NCI-H82 treated with DMSO at 0.1 percent for 48 hours (cell line): ENCODE measurements at regions not wholly inside any gene's neighbourhood (a gene's known extent, or its start where the extent isn't known, plus 50 kb on each side); places are given as distances from the start of the nearest gene placed in this dataset.

Experiments
- DNase-seq: peaks from one replicate; lab custom pipeline; 2025; ENCODE audit not compliant: unreplicated experiment; lab: John Stamatoyannopoulos, UW

DNA sequence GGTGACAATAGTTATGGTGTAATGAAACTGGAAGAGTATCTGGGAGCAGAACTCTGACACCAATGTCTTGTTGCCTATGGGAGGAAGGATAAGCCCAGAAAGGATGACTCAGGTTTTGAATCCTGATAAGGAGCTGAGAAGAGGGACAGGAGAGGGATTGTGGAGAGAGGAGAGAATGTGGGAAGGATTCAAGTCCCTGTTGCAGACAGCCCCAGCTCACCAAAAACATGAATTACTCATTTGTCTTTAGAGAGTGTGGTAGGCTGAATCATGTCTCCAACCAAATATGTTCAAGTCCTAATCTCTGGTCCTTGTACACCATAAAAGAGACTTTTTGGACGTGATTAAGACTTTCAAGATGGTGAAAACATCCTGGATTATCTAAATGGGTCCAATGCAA is 206.9 kb upstream of the PHYHIPL start:
- no peak for DNase-seq

DNA sequence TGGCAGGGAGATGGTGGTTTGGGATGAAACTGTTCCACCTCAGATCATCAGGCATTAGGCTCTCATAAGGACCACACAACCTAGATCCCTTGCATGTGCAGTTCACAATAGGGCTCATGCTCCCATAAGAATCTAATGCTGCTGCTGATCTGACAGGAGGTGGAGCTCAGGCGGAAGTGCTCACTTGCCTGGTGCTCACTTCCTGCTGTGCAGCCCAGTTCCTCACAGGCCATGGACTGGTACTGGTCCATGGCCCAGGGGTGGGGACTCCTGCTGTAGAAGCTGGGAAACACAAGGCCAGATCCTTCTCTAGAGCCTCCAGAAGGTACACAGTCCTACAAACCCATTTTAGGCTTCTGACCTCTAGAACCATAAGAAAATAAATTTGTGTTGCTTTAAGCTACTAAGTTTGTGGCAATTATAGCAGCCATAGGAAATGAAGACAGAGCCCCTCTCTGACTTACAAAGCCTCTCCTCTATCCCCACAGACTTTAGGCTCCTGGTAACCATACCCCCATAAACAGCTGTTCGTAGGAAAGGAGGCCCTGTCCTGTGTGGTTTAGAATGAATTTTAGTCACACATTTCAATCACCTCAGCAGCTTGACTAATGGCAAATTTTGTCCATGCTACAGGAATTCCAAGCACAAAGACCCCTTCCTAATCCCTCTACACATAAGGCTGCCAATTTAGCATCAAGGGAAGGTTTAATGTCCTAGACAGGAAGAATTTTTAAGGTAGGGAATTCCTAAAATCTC is 206.1 kb upstream of the PHYHIPL start:
- DNase-seq: no peak

DNA sequence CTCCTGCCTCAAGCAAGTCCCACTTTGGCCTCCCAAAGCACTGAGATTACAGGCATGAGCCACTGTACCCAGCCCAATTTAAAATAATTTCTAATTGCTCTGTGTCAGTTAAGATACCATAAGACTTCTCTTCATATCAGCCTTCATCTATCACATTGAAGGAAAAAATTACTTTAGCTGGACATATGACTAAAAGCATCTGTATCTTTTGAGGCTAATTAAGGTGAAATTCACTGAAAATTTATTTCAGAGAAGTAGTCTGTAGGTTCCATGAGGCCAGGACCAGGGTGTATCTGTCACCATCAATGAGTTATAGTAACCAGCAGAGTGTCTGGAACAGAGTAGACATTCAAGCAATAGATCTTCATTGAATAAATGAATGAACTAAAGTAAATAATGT is 205.2 kb upstream of the PHYHIPL start:
- no peak for DNase-seq

DNA sequence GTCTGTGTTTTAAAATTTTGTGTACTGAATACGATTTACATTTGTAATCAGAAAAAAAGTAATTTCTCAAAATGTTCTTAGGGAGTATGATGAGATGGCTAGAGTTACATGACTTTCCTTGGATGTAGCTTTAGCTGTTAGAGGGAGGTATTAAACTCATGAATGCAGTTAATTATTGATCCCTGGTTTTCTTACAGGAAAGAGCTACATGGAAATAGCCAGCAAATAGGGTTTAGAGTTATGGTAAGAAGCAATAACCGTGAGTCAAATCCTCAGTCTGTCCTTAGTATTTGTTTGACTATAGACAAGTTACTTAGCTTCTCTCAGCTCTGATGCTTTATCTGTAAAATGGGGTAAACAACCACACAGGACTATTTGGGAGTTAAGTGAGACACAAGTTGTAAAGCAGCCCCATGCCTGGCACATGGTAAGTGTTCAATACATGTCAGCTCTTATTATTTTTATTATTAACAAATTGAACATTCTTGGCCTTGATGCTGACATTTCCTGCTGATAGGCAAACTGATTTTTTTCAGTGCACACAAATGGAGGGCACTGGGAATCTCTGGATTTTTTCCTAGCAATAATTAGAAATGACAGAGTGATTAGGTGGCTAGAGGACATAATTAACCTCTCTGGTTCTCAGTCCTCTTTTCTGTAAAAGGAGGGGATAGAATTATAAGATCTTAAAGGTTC is 204.5 kb upstream of the PHYHIPL start:
- no peak for DNase-seq

DNA sequence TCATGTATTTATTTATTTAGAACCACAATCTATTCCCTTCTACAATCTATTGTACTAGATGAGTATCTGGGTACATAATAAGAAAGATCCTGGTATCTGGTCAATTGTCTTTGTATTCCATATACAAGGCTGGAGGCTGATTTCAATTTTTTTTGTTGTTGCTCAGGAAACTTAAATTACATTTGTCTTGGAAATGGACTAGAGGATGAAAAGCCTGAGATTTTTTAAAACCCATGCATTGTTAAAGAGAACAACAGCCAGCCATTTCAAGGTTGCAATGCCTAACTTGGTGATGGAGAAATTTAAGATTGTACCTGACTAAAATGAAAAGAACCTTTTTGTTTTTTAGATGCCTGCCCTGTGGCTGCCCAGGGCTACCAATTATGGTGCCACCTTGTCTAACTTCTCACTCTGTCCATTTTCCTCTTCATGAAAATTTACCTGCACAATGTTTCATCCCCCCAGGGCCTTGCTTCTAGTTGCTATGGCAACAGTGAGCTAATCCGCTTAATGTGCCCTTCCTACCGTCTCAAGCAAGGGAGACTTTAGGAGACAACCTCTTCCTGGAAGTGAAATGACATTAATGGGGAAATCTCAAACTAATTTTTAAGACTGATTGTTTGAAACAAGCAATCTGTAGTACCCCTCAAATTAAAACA is 203.7 kb upstream of the PHYHIPL start:
- DNase-seq: no peak

DNA sequence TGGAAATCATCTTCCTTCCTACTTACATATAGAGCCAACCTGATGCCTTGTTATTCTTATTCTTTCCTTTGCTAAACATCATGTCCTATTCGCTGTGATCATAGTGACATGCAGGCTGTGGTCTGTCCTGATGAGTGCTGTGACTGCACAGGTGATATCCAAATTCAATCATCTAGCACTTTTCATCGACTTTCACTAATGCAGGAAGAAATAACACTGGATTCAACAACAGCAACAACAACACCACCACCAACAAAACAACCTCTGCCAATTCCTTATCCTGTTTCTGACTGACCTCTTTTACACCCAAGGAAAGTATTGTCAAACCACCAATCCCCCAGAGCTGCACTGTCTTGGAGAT is 203.2 kb upstream of the PHYHIPL start:
- no peak for DNase-seq

DNA sequence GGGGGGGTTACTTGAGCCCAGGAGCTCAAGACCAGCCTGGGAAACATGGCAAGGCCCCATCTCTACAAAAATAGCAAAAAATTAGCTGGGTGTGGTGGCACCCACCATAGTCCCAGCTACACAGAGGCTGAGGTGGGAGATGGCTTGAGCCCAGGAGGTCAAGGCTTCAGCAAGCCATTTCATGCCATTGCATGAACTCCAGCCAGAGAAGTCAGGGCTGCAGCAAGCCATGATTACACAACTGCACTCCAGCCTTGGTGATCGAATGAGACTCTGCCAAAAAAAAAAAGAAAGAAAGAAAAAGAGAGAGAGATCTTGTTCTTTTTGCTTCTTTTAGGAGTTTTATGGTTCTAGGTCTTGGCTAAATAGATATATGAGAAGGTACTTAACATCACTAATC is 200.2 kb upstream of the PHYHIPL start:
- no peak for DNase-seq

DNA sequence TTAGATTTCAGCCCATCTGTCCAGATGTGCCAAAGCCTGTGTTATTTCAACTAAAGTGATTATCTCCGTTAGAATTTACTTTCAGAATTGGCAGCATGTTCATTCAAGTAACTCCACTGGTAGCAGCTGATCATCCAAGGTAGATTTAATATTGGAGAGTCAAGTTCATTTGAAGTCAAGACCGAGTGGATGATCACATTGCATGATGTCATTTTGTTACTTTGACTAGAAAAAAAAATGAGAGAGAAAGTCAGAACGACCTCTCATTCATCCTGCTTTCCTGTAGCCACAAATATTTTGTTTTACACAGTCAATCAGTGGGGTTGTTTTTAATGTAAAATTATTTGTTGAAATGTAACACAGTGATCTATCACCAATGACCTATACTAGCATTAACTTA is 196.7 kb upstream of the PHYHIPL start:
- DNase-seq: no peak

DNA sequence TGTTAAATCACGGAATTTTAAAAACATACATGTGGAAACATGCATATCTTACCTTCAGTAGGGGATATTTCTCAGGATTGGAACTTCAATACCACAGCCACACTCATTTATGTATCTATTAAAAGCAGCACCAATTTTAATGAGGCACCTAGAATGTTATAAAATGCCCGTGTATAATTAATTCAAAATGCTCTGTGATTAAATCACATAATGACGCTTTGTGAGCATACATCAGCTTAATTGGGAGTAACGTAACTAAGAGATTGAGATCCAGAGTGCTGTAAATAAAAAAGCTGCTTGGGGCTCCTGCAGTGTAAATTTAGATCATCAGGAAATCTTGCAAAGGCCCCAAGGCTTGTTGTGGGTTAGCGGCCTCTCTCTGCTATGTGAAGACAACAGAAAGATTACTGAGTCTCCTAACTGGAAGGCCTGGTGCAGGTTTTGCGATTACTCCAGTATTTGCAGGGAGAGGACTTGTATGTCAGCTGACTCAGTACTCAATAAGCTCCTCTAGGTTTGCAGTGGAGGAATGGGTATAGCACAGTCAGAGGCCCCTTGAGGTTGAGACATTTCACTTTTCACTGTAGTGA is 195.5 kb upstream of the PHYHIPL start:
- no peak for DNase-seq

DNA sequence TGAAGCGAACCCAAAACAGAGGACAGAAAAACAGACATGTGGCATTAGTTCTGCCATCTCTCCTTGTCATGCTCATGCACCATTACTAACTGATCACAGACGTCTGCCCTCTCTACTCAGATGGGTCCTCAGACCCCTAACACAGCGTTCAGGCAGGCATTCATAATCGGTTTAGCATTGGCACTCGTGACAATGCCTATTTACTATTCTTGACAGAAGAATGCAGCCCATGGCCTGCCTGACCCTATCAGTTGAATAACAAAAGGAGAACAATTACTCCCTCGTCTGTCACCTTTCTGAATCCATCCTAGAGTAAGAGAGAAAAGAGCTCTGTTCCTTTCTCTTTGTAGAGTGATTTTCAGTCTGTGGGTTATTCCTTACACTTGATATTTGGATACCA is 194.6 kb upstream of the PHYHIPL start:
- DNase-seq: no peak

DNA sequence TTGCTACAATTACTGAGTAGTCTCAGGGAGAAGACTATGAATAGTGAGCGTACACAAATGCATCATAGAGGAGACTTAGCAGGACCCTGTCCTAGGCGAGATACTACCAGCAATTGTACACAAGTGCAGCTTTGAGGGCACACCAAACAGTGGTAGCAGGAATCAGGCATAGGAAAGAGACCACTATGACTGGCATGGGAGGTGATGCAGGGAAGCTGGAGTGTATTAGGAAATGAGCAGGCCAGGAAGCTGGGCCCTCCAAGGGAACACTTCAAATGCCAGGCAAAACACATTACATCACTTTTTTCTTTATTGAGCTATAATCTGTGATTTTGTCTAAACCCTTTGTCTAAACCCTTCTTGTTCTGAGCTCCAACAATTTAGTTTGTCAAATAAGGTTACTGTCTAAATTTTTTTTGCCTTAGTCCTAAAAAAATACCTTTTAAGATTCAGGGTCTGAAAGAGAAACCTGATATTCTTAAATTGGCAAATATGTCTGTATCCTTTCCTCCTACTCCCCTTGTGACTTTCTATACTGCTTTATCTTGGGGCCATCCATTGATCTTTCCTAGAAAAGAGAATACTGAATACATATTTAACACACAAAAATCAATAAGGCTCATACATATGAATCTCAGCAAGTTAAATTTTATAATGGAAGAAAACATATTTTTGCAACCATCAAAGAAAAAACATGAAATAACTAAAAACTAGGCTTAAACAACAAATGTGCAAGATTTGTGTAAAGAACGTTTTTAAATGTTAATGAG is 193.8 kb upstream of the PHYHIPL start:
- DNase-seq: no peak

DNA sequence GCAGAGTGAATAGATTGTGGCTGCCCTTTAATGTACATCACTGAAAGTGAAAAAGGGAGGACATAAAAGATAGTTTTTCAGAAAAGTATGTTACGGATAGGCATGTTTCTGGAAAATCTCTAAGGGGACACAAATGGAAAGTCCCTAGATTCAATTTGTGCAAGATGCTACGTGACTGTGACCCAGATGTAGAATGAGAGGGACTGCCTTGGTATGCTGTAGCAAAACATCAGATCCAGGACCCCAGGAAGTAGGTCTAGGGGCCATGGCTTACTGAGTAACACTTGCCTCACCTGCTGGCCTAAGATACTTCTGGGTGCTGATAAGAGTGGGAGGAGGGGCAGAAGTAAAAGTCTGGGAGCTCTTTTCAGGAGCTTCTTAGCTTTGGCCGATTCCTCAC is 191.2 kb upstream of the PHYHIPL start:
- DNase-seq: no peak

DNA sequence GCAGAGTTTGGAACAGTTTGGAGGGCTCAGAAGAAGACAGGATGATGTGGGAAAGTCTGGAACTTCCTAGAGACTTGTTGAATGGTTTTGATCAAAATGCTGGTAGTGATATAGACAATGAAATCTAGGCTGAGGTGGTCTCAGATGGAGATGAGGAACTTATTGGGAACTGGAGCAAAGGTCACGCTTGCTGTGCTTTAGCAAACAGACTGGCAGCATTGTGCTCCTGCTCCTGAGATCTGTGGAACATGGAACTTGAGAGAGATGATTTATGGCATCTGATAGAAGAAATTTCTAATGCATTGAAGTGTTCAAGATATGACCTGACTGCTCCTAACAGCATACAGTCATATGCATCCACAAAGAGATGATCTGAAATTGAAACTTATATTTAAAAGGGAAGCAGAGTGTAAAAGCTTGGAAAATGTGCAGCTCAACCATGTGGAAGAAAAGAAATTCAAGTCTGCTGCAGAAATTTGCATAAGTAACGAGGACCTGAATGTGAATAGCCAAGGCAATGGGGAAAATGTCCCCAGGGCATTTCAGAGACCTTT is 186.9 kb upstream of the PHYHIPL start:
- no peak for DNase-seq

DNA sequence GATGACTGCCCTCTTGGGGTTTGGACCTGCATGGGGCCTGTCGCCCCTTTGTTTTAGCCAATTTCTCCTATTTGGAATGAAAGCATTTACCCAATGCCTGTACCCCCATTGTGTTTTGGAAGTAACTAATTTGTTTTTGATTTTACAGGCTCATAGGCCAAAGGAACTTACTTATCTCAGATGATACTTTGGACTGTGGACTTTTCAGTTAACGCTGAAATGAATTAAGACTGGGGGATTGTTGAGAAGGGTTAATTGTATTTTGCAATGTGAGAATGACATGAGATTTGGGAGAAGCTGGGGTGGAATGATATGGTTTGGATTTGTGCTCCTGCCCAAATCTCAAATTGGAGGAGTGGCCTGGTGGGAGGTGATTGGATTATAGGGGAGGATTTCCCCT is 185.8 kb upstream of the PHYHIPL start:
- DNase-seq: no peak

DNA sequence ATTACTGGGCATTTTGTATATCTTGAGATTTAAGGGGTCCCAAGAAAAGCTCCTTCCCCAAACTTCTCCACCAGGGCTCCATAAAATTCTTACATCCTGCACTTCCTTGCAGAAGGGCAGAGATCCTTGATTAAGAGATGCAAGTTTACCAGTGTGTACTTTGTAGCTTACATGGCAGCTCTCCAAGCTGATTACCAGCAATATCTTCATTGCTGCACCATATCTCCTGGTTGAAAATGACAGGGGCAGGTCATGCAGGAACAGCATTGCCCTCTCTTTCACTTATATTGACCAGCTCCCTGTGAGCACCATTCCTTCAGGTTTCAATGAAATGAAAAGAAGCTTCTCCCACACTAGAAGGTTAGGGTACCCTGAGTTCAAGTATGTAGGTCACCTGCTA is 184.6 kb upstream of the PHYHIPL start:
- no peak for DNase-seq

DNA sequence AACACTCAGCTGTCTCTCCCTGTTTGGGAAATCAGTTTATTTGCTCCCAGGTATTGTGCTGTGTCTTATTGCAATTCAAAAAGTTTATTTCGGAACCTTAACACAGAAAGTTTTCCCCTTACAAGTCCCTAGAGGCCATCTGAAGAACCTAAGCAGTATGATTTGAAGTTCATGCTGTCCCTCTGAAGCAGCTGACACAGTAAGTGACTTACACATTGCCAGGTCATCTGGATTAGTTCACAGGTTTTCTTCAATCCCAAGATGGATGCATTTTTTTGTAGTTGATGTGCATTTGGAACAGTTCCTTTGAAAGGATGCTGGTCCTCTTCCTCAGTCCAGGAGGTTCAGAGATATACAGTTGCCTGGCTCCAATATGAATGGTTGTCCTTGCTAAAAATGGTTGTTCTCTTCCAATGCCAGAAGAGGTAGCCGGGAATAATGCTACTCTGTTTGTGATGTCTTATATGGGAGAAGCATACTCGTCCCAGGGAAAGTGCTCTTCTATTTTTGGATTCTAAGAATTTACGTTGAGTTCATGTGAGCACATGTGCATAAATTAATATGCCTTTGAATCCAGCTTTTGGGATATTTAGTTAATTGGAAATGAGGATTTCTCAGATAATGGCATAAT is 183.5 kb upstream of the PHYHIPL start:
- DNase-seq: no peak

DNA sequence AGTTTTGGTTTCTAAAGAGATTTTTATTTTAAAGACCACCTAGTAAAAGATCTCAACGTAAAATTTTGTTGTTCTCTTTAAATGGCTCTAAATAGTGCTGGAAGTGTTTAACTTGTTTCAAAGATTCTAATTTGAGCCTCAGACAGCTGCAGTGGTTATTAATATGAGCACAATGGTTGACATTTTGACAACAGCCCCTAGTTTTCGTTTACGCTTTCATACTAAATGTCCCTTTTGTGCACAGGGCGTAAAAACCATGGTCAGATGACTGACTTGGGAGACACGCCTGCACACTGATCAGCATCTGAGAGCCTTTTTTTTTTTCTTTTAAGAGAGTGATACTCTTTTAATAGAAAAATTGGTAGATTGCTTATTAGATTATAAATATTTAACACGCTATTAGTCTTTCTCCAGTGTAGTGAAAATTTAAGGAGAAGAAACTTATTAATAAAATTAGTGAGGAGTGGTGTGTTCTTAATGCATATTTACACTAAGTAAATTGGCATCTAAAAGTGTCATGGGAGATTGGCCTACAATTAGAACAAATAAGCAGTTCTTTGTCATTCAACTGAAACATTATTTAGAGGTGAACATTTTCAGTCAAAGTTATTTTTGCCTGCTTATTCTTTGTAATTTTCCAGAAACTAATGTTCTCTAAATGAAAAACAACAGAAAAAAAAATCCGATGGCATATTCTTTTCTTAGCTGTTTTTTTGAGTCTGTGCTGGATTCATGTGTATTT is 182.8 kb upstream of the PHYHIPL start:
- no peak for DNase-seq

DNA sequence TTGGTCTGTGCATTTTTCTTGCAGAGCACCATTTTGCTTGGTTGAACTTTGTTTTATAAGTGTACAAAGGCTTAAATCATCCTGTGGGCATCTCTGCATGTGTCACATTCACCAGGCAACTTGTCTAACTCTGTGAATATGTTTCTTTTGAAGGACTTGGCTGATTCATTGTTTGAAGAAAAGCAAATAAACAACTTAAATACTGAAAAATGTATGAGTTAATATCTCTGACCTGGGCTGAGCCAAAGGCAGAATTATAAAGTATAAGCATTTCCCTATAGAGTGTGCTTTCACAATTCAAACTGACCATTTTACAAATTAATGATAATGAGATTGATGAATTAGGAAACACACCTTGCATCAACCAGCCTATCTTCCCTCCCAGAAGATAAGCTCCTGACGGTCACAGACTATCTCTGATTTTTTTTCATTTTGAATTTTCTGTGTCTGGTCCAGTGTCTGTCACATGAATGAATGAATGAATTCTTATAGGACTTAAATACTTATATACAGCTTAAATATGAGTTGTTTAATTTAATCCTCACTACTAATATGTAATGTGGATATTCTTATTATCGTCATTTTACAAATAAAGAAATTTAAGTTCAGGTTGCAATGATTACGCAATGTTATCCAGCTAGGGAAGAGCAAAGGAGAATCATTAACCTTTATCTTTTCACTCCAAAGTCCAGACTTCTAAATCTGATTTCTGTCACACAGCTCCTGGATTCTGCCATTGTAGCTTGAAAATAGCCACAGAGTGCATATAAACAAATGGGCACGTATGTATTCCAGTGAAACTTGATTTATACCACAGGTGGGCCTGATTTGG is 182.0 kb upstream of the PHYHIPL start:
- no peak for DNase-seq

DNA sequence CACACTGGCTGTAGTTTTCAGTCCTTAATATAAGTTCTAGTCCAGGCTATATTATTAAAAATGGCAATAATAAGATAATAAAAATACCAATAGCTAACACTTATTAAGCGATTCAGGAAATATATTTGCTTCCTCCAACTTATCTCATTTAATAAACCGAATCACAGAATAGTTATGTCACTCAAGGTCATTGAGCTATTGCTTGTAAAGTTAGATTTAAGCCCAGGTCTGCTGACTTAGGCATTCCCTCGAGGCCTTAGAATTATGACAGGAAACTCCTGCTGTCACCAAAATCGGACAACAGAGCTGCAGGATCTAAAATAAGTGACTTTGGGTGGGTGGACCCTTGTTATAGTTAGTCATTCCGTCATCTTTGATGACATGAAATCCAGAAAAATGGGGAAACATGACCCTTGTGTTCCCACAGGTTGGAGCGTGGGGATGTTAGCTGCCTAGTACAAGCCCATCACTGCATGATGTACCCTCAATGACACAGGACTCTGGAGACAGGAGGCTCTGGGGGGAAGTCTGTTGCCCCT is 181.3 kb upstream of the PHYHIPL start:
- no peak for DNase-seq
